ENCODE measurements at regions not wholly inside any gene's neighbourhood (a gene's known extent, or its start where the extent isn't known, plus 50 kb on each side); places are given as distances from the start of the nearest gene placed in this dataset.

DNA sequence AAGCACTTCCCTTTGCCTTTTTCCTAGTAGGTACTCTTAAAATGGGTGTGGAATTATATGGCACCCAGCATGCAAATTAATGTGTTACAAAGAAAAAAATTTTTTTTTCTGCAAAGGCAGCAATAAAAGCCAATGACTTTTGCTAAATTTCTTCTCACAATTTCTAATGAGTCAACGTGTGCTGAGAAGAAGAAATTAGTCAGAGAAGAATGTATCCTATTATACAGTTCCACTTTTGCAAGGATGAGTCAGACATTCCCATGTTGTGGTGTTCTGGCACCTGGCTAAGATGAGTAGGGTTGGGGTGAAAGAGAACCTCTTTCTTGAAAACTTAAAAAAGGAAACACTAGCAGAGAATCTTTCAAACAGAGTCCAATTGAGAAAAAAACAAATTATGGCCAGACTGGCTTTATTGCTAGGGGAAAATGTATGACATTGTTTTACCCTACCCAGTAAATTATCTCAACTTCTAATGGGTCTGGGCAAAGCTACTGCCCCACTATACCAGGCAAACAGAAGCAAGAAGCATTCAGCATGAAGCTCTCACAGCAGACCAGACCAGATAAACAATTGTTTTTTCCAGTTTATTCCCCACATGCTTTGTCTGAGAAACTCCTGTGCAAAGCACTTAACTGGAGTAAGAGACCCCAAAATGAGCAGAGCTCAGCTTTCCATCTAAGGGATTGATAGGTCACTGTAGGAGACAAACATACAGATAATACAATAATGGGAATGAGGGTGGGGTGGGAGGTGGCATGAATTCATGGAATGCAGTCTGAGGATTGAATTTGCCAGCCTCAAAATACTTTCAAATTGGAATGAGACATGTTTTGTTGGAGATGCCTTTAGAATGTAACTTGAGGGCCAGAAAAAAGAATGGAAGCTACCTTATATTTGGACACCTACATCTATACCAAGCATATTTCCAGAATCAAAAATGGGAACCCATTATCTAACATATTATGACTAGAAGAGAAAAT lies 220.8 kb upstream of the RFX3 start:
- Histone ChIP-seq H3K4me3 (replicated peaks; ENCODE audit: low read depth, low read length) (no peak overlapping the region), H3K27me3 (replicated peaks; ENCODE audit: control insufficient read depth, insufficient read depth, low read length) (no peaks in the 10 kb centered on the region), H3K36me3 (ENCODE audit: control insufficient read depth, insufficient read depth, low read length) (no peaks in the 10 kb centered on the region)
- TF ChIP-seq, protein P1, sequence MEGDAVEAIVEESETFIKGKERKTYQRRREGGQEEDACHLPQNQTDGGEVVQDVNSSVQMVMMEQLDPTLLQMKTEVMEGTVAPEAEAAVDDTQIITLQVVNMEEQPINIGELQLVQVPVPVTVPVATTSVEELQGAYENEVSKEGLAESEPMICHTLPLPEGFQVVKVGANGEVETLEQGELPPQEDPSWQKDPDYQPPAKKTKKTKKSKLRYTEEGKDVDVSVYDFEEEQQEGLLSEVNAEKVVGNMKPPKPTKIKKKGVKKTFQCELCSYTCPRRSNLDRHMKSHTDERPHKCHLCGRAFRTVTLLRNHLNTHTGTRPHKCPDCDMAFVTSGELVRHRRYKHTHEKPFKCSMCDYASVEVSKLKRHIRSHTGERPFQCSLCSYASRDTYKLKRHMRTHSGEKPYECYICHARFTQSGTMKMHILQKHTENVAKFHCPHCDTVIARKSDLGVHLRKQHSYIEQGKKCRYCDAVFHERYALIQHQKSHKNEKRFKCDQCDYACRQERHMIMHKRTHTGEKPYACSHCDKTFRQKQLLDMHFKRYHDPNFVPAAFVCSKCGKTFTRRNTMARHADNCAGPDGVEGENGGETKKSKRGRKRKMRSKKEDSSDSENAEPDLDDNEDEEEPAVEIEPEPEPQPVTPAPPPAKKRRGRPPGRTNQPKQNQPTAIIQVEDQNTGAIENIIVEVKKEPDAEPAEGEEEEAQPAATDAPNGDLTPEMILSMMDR (IDR thresholded peaks at IDR 0.05; ENCODE audit: insufficient read depth, low read length, poor library complexity, severe bottlenecking): no peak
- DNase-seq (ENCODE audit: extremely low read depth, insufficient read length): no peak

DNA sequence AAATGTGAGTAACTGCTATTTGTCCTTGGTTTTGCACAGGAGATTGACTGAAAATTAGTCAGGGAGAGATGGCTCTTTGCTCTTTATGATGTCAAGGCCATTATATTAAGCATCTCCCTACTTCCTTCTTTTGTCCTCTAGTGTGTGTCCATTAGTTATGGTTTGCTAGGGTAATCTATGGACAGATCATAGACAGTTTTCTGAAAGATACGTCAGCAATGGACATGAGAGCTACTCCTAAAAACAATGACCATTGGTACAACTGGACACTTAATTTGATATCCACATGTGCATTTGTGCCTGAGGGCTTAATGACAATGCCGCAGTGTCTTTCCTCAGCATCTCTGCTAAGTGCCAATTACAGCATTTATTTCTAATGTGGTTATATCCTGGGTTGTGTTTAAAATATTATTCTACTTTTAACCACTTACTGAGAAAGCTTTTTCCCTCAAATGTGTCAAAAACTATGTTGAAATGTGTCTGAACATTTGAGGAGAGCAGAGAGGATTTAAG lies 218.2 kb upstream of the RFX3 start:
- no peak overlapping the region for H3K4me3 ChIP-seq (replicated peaks; ENCODE audit: low read depth, low read length)
- no peaks in the 10 kb centered on the region for H3K36me3 ChIP-seq (ENCODE audit: control insufficient read depth, insufficient read depth, low read length)
- DNase-seq (ENCODE audit: extremely low read depth, insufficient read length): no peak
- no peaks in the 10 kb centered on the region for H3K27me3 ChIP-seq (replicated peaks; ENCODE audit: control insufficient read depth, insufficient read depth, low read length)
- TF ChIP-seq, protein P1 (IDR thresholded peaks at IDR 0.05; ENCODE audit: insufficient read depth, low read length, poor library complexity, severe bottlenecking): no peak

DNA sequence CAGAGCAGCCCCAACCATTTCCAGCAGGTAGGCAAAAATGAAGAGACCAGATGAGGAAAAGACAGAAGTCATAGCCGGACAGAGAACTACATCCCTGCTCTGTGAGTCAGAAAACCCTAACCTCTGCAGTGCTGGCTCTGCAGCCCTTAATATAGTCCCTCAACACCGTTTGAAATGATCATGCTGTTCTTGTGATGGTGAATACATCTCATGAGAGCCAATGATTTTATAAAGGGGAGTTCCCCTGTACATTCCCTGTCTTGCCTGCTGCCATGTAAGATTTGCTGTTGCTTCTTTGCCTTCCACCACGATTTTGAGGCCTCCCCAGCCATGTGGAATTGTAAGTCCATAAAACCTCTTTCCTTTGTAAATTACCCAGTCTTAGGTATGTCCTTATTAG lies 216.8 kb upstream of the RFX3 start:
- H3K27me3 ChIP-seq (replicated peaks; ENCODE audit: control insufficient read depth, insufficient read depth, low read length): no peaks in the 10 kb centered on the region
- H3K4me3 ChIP-seq (replicated peaks; ENCODE audit: low read depth, low read length): no peak overlapping the region
- no peak for DNase-seq (ENCODE audit: extremely low read depth, insufficient read length)
- H3K36me3 ChIP-seq (ENCODE audit: control insufficient read depth, insufficient read depth, low read length): no peaks in the 10 kb centered on the region
- TF ChIP-seq, protein P1 (IDR thresholded peaks at IDR 0.05; ENCODE audit: insufficient read depth, low read length, poor library complexity, severe bottlenecking): no peak

DNA sequence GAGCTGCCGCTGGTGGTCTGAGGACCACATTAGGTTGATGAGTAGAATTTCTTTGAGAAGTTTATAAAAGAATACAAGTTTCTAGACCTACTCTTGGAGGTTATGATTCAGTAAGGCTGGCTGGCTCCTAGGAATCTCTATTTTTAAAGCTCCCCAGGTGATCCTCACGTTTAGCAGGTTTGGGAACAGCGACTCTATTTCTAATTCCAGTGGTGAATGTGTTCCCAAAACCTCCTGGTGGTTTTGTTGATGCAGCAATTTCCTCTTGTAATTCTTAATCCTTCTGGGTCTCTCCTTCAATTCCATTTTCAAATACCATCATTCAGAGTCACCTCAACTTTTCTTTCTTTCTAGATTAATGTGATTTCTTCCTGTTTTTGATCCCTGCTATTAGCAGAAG lies 215.9 kb upstream of the RFX3 start:
- Histone ChIP-seq H3K36me3 (ENCODE audit: control insufficient read depth, insufficient read depth, low read length) (no peaks in the 10 kb centered on the region), H3K4me3 (replicated peaks; ENCODE audit: low read depth, low read length) (no peak overlapping the region), H3K27me3 (replicated peaks; ENCODE audit: control insufficient read depth, insufficient read depth, low read length) (no peaks in the 10 kb centered on the region)
- TF ChIP-seq, protein P1 (IDR thresholded peaks at IDR 0.05; ENCODE audit: insufficient read depth, low read length, poor library complexity, severe bottlenecking): no peak
- DNase-seq (ENCODE audit: extremely low read depth, insufficient read length): no peak

DNA sequence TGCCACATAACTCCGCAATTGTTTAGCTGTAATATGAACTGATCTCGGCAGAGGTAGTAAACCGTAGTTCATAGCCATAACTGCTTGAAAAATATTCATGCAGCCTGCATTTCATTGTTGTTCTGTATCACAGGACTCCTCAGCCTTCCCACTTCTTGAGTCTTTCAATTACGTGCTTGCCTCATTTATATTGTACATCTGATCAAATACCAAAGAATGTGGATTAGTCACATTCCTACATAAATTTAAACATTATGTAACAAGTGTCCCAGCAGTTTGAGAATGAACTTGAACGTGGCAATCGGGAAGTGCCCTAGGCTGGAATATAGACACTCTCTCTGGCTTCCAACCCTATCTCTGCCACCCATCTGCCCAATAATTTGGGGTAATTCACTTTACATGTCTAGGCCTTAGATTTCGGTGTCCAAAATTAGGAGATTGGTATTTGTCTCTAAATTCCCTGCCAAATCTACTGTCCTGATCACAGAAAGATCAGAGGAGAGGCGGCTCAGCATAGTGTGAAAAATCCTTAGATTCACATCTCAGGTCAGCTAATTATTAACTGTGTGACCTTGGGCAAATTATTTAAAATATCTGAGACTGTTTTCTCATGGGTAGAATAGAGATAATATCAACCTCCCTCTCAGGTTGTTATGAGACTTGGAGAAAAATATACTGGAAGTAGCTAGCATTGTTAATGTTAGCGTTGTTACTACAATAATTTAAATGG lies 215.1 kb upstream of the RFX3 start:
- Histone ChIP-seq H3K36me3 (ENCODE audit: control insufficient read depth, insufficient read depth, low read length) (no peaks in the 10 kb centered on the region), H3K27me3 (replicated peaks; ENCODE audit: control insufficient read depth, insufficient read depth, low read length) (no peaks in the 10 kb centered on the region), H3K4me3 (replicated peaks; ENCODE audit: low read depth, low read length) (no peak overlapping the region)
- TF ChIP-seq, protein P1 (IDR thresholded peaks at IDR 0.05; ENCODE audit: insufficient read depth, low read length, poor library complexity, severe bottlenecking): no peak
- no peak for DNase-seq (ENCODE audit: extremely low read depth, insufficient read length)
